ENCODE measurements at regions not wholly inside any gene's neighbourhood (a gene's known extent, or its start where the extent isn't known, plus 50 kb on each side); places are given as distances from the start of the nearest gene placed in this dataset.

DNA sequence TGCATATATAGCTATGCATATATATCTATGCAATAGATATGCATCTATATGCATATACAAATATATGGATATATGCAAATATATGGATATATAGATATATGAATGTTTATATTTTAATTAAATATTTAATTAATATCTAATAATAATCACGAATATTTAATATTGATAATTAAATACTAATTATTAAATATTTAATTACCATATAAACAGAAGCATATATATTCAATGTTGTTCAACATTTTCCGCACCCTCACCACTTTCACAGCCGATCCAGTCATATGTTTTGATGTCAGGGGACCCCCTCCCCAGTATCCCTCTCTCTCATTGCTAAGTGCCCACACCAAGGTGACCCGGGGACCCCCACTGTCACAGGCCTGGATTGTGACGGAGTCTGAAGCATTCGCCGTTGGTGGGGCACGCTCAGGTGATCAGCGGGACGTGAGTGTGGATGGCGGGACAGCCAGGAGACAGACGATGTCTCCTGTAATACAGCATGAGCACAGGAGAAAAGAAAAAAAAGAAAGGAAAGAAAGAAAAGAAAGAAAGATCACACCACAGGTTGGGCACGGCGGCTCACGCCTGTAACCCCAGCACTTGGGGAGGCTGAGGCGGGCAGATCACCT lies 199.7 kb downstream of the CRLF2 start (continued):
- TF ChIP-seq, protein P1, sequence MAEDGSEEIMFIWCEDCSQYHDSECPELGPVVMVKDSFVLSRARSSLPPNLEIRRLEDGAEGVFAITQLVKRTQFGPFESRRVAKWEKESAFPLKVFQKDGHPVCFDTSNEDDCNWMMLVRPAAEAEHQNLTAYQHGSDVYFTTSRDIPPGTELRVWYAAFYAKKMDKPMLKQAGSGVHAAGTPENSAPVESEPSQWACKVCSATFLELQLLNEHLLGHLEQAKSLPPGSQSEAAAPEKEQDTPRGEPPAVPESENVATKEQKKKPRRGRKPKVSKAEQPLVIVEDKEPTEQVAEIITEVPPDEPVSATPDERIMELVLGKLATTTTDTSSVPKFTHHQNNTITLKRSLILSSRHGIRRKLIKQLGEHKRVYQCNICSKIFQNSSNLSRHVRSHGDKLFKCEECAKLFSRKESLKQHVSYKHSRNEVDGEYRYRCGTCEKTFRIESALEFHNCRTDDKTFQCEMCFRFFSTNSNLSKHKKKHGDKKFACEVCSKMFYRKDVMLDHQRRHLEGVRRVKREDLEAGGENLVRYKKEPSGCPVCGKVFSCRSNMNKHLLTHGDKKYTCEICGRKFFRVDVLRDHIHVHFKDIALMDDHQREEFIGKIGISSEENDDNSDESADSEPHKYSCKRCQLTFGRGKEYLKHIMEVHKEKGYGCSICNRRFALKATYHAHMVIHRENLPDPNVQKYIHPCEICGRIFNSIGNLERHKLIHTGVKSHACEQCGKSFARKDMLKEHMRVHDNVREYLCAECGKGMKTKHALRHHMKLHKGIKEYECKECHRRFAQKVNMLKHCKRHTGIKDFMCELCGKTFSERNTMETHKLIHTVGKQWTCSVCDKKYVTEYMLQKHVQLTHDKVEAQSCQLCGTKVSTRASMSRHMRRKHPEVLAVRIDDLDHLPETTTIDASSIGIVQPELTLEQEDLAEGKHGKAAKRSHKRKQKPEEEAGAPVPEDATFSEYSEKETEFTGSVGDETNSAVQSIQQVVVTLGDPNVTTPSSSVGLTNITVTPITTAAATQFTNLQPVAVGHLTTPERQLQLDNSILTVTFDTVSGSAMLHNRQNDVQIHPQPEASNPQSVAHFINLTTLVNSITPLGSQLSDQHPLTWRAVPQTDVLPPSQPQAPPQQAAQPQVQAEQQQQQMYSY (CRISPR knock-in tag; IDR thresholded peaks at IDR 0.05) = no peak
- TF ChIP-seq SIN3A (IDR thresholded peaks at IDR 0.05; ENCODE audit: low read depth, low read length) = no peak
- TF ChIP-seq, protein P2, sequence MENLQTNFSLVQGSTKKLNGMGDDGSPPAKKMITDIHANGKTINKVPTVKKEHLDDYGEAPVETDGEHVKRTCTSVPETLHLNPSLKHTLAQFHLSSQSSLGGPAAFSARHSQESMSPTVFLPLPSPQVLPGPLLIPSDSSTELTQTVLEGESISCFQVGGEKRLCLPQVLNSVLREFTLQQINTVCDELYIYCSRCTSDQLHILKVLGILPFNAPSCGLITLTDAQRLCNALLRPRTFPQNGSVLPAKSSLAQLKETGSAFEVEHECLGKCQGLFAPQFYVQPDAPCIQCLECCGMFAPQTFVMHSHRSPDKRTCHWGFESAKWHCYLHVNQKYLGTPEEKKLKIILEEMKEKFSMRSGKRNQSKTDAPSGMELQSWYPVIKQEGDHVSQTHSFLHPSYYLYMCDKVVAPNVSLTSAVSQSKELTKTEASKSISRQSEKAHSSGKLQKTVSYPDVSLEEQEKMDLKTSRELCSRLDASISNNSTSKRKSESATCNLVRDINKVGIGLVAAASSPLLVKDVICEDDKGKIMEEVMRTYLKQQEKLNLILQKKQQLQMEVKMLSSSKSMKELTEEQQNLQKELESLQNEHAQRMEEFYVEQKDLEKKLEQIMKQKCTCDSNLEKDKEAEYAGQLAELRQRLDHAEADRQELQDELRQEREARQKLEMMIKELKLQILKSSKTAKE (IDR thresholded peaks at IDR 0.05; ENCODE audit: low read depth, poor library complexity, severe bottlenecking) = no peak

DNA sequence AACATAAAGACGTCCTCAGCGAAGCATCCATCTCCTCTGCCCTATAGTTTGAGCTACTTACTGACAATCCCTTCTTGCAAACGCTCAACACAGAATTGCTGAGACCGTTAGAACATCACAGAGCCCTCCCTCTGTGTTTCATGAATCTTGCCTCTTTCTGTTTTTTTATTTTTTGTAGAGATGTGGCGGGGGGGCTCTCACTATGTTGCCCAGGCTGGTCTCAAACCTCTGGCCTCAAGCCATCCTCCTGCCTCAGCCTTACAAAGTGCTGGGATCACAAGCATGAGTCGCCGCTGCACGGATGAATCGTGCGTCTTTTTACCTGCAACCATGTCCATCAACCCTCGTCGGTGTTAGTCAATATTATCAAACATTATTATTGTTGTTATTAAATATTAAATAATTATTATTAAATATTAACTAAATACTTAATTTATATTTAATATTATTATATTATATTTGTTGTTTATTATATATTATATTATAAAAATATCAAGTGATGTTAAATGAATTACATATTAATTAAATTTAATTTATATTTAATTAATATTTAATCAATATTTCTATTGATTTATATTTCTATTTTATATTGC lies 200.7 kb downstream of the CRLF2 start:
- H3K9ac ChIP-seq (ENCODE audit: control insufficient read depth, insufficient read depth, low read length) = no peak overlapping the region
- SMC1A ChIA-PET (ENCODE audit: uncharacterized antibody, unreplicated experiment) = no interaction called here
- ATAC-seq (no peak), DNase-seq (ENCODE audit: low read depth, low spot score) (no peak), FAIRE-seq (no peak)
- no peak overlapping the region for H3K4me2 ChIP-seq (ENCODE audit: control insufficient read depth, insufficient read depth)
- H3K4me1 ChIP-seq (ENCODE audit: control insufficient read depth, insufficient read depth, low read length) = no peaks in the 10 kb centered on the region
- H3K79me2 ChIP-seq (ENCODE audit: control insufficient read depth, insufficient read depth, low read length) = no peaks in the 10 kb centered on the region
- H3K9me3 ChIP-seq (replicated peaks; ENCODE audit: control insufficient read depth, insufficient read depth, low read length) = no peaks in the 10 kb centered on the region
- no TSS peak for BruUV-seq (replicated peaks)
- H3K36me3 ChIP-seq (ENCODE audit: control insufficient read depth in 2 of 2, insufficient read depth in 2 of 2, low read length in 1 of 2) = no peaks in the 10 kb centered on the region
- in situ Hi-C loops (cut with MboI) = no loop called here
- no peak overlapping the region for H2AFZ ChIP-seq (ENCODE audit: control insufficient read depth, low read depth, low read length)
- H3K27ac ChIP-seq (ENCODE audit: control insufficient read depth, insufficient read depth) = no peak overlapping the region
- no peak overlapping the region for H3K4me3 ChIP-seq
- RAD21 ChIA-PET (ENCODE audit: unreplicated experiment) = no interaction called here
- H3K27me3 ChIP-seq (replicated peaks in 1 of 2; ENCODE audit: control insufficient read depth in 2 of 2, insufficient read depth in 2 of 2, low read length in 1 of 2) = no peaks in the 10 kb centered on the region
- intact Hi-C loops (cut with micrococcal nuclease; ENCODE audit: unreplicated experiment) = no loop called here
- CTCF ChIA-PET = no interaction called here
- POLR2A ChIA-PET = no interaction called here
- no peaks in the 10 kb centered on the region for H4K20me1 ChIP-seq (ENCODE audit: control insufficient read depth, insufficient read depth)
- 83% methylated on average over 11 of the region's 12 CpGs for WGBS (ENCODE audit: insufficient coverage, insufficient replicate concordance, low lambda C conversion rate, missing lambda C conversion rate)
- TF ChIP-seq CREB1 (IDR thresholded peaks at IDR 0.05; ENCODE audit: low read depth) (no peak), RB1 (IDR thresholded peaks at IDR 0.05; ENCODE audit: borderline replicate concordance) (no peak), RUNX3 (IDR thresholded peaks at IDR 0.05; ENCODE audit: low read length) (no peak), RELA (IDR thresholded peaks at IDR 0.05; ENCODE audit: borderline replicate concordance, partially characterized antibody) (no peak), SIX5 (IDR thresholded peaks at IDR 0.05; ENCODE audit: low read depth, low read length, severe bottlenecking) (no peak), NR2C1 (IDR thresholded peaks at IDR 0.05) (no peak), NFYB (IDR thresholded peaks at IDR 0.05; ENCODE audit: insufficient read depth, low read depth, low read length) (no peak)
- TF ChIP-seq, protein P3, sequence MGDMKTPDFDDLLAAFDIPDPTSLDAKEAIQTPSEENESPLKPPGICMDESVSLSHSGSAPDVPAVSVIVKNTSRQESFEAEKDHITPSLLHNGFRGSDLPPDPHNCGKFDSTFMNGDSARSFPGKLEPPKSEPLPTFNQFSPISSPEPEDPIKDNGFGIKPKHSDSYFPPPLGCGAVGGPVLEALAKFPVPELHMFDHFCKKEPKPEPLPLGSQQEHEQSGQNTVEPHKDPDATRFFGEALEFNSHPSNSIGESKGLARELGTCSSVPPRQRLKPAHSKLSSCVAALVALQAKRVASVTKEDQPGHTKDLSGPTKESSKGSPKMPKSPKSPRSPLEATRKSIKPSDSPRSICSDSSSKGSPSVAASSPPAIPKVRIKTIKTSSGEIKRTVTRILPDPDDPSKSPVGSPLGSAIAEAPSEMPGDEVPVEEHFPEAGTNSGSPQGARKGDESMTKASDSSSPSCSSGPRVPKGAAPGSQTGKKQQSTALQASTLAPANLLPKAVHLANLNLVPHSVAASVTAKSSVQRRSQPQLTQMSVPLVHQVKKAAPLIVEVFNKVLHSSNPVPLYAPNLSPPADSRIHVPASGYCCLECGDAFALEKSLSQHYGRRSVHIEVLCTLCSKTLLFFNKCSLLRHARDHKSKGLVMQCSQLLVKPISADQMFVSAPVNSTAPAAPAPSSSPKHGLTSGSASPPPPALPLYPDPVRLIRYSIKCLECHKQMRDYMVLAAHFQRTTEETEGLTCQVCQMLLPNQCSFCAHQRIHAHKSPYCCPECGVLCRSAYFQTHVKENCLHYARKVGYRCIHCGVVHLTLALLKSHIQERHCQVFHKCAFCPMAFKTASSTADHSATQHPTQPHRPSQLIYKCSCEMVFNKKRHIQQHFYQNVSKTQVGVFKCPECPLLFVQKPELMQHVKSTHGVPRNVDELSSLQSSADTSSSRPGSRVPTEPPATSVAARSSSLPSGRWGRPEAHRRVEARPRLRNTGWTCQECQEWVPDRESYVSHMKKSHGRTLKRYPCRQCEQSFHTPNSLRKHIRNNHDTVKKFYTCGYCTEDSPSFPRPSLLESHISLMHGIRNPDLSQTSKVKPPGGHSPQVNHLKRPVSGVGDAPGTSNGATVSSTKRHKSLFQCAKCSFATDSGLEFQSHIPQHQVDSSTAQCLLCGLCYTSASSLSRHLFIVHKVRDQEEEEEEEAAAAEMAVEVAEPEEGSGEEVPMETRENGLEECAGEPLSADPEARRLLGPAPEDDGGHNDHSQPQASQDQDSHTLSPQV (IDR thresholded peaks at IDR 0.05) = no peak
